HepG2 (cell line): ENCODE measurements at regions not wholly inside any gene's neighbourhood (a gene's known extent, or its start where the extent isn't known, plus 50 kb on each side); places are given as distances from the start of the nearest gene placed in this dataset.
A peak's percentile ranks its signal among the peaks of the same experiment; 100 is the strongest.

Experiments used
- CAMTA2 ChIP-seq: sonication (generic); formaldehyde crosslinking; IDR thresholded peaks from 2 replicates; pipeline ENCODE4 v1.4.0; 2020; ENCODE audit warnings: mild to moderate bottlenecking, missing genetic modification reagents, borderline replicate concordance
- CC2D1A ChIP-seq: sonication (generic); formaldehyde crosslinking; IDR thresholded peaks from 2 replicates; pipeline ENCODE4 v1.8.1; 2023; ENCODE audit warnings: mild to moderate bottlenecking, missing genetic modification reagents
- EEA1 ChIP-seq: sonication (generic); formaldehyde crosslinking; IDR thresholded peaks from 2 replicates; pipeline ENCODE4 v1.5.1; 2020; ENCODE audit warnings: mild to moderate bottlenecking, missing genetic modification reagents, borderline replicate concordance
- ELF1 ChIP-seq: sonication (generic); formaldehyde crosslinking; IDR thresholded peaks from 2 replicates; pipeline ENCODE4 v1.4.0; 2020; ENCODE audit warnings: missing genetic modification reagents
- FOSL1 ChIP-seq: sonication (generic); formaldehyde crosslinking; IDR thresholded peaks from 2 replicates; pipeline ENCODE4 v1.9.0; 2021; ENCODE audit warnings: missing genetic modification reagents, borderline replicate concordance
- FOXK2 ChIP-seq: fragments of 450-650 bp; IDR thresholded peaks from 2 replicates; pipeline ENCODE4 v1.6.1; 2016
- HNRNPK ChIP-seq: fragments of 200-400 bp; formaldehyde crosslinking; IDR thresholded peaks from 2 replicates; pipeline ENCODE4 v1.6.1; 2018; ENCODE audit warnings: low read length, low read depth, moderate library complexity, mild to moderate bottlenecking; ENCODE audit not compliant: poor library complexity, severe bottlenecking
- HNRNPL ChIP-seq: fragments of 200-400 bp; formaldehyde crosslinking; IDR thresholded peaks from 2 replicates; pipeline ENCODE4 v1.6.1; 2017; ENCODE audit warnings: mild to moderate bottlenecking, low read depth, low read length
- HNRNPUL1 ChIP-seq: fragments of 200-400 bp; formaldehyde crosslinking; IDR thresholded peaks from 2 replicates; pipeline ENCODE4 v1.6.1; 2017; ENCODE audit warnings: low read depth, mild to moderate bottlenecking, low read length, moderate library complexity
- MXD4 ChIP-seq: IDR thresholded peaks from 2 replicates; pipeline ENCODE4 v1.6.1; 2016; ENCODE audit warnings: mild to moderate bottlenecking, missing biosample characterization, missing genetic modification reagents
- NR2C2 ChIP-seq: sonication (generic); formaldehyde crosslinking; IDR thresholded peaks from 2 replicates; pipeline ENCODE4 v1.4.0; 2020; ENCODE audit warnings: missing genetic modification reagents, mild to moderate bottlenecking, moderate library complexity, borderline replicate concordance
- SKI ChIP-seq: fragments of 450-650 bp; IDR thresholded peaks from one replicate; pipeline ENCODE4 v1.6.1; 2018; ENCODE audit warnings: mild to moderate bottlenecking; ENCODE audit not compliant: partially characterized antibody
- SNRNP70 ChIP-seq: fragments of 200-400 bp; formaldehyde crosslinking; IDR thresholded peaks from 2 replicates; pipeline ENCODE4 v1.6.1; 2017; ENCODE audit warnings: mild to moderate bottlenecking, low read depth, low read length, moderate library complexity
- SRF ChIP-seq: IDR thresholded peaks from 2 replicates; pipeline ENCODE4 v1.6.1; 2011; ENCODE audit warnings: mild to moderate bottlenecking, low read depth, low read length, moderate library complexity
- ZNF747 ChIP-seq: sonication (generic); formaldehyde crosslinking; IDR thresholded peaks from 2 replicates; pipeline ENCODE4 v1.8.1; 2023; ENCODE audit warnings: missing genetic modification reagents, mild to moderate bottlenecking, borderline replicate concordance
- ZNF850 ChIP-seq: sonication (generic); formaldehyde crosslinking; conservative IDR thresholded peaks from 2 replicates; pipeline ENCODE4 v1.9.0; 2021; ENCODE audit warnings: mild to moderate bottlenecking, missing genetic modification reagents
- ZSCAN20 ChIP-seq: sonication (generic); formaldehyde crosslinking; IDR thresholded peaks from 2 replicates; pipeline ENCODE4 v1.4.0; 2020; ENCODE audit warnings: missing genetic modification reagents, mild to moderate bottlenecking, borderline replicate concordance
- ZSCAN31 ChIP-seq: sonication (generic); formaldehyde crosslinking; IDR thresholded peaks from 2 replicates; pipeline ENCODE4 v1.5.0; 2020; ENCODE audit warnings: low read depth, mild to moderate bottlenecking, missing genetic modification reagents
- TF ChIP-seq, protein P1 (sequence below): sonication (generic); formaldehyde crosslinking; IDR thresholded peaks from 2 replicates; pipeline ENCODE4 v1.4.0; 2020; ENCODE audit warnings: mild to moderate bottlenecking, missing genetic modification reagents
- TF ChIP-seq, protein P2 (sequence below): sonication (generic); formaldehyde crosslinking; IDR thresholded peaks from 2 replicates; pipeline ENCODE4 v1.9.0; 2022; ENCODE audit warnings: low read depth, missing genetic modification reagents
- TF ChIP-seq, protein P3 (sequence below): sonication (generic); formaldehyde crosslinking; IDR thresholded peaks from 2 replicates; pipeline ENCODE4 v1.8.0; 2022; ENCODE audit warnings: missing genetic modification reagents, mild to moderate bottlenecking, inconsistent platforms, borderline replicate concordance
- TF ChIP-seq, protein P4 (sequence below): IDR thresholded peaks from 2 replicates; pipeline ENCODE4 v1.6.1; 2016; ENCODE audit warnings: missing biosample characterization, missing genetic modification reagents, low read depth

DNA sequence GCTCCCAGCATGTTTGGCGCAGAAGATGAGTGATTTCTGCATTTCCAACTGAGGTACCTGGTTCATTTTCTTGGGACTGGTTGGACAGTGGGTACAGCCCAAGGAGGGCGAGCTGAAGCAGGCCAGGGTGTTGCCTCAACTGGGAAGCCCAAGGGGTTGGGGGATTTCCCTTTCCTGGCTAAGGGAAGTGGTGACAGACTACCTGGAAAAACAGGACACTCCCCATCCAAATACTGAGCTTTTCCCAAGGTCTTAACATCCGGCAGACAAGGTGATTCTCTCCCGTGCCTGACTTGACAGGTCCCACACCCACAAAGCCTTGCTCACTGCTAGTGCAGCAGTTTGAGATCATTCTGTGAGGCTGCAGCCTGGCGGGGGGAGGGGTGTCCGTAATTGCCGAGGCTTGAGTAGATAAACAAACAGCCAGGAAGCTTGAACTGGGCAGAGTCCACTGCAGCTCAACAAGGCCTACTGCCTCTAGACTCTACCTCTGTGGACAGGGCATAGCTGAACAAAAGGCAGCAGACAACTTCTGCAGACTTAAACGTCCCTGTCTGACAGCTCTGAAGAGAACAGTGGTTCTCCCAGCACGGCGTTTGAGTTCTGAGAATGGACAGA is 307.7 kb upstream of the ARSJ start (continued):
- TF ChIP-seq MXD4 (CRISPR knock-in tag) (no peak), HNRNPL (no peak), NR2C2 (CRISPR knock-in tag) (no peak), ZSCAN20 (CRISPR knock-in tag) (no peak), ZNF747 (CRISPR knock-in tag) (no peak), ZNF850 (CRISPR knock-in tag) (no peak), FOSL1 (CRISPR knock-in tag) (no peak), HNRNPUL1 (no peak), ELF1 (CRISPR knock-in tag) (no peak), ZSCAN31 (CRISPR knock-in tag) (no peak), CAMTA2 (CRISPR knock-in tag) (no peak), HNRNPK (no peak), CC2D1A (CRISPR knock-in tag) (no peak), SRF (no peak), SNRNP70 (no peak), EEA1 (CRISPR knock-in tag) (no peak), SKI (peak; percentile 44), FOXK2 (no peak)
- TF ChIP-seq, protein P1, sequence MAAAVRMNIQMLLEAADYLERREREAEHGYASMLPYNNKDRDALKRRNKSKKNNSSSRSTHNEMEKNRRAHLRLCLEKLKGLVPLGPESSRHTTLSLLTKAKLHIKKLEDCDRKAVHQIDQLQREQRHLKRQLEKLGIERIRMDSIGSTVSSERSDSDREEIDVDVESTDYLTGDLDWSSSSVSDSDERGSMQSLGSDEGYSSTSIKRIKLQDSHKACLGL (CRISPR knock-in tag), result no peak
- TF ChIP-seq, protein P2, sequence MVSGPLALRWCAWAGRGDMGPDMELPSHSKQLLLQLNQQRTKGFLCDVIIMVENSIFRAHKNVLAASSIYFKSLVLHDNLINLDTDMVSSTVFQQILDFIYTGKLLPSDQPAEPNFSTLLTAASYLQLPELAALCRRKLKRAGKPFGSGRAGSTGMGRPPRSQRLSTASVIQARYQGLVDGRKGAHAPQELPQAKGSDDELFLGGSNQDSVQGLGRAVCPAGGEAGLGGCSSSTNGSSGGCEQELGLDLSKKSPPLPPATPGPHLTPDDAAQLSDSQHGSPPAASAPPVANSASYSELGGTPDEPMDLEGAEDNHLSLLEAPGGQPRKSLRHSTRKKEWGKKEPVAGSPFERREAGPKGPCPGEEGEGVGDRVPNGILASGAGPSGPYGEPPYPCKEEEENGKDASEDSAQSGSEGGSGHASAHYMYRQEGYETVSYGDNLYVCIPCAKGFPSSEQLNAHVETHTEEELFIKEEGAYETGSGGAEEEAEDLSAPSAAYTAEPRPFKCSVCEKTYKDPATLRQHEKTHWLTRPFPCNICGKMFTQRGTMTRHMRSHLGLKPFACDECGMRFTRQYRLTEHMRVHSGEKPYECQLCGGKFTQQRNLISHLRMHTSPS (CRISPR knock-in tag), result no peak
- TF ChIP-seq, protein P3, sequence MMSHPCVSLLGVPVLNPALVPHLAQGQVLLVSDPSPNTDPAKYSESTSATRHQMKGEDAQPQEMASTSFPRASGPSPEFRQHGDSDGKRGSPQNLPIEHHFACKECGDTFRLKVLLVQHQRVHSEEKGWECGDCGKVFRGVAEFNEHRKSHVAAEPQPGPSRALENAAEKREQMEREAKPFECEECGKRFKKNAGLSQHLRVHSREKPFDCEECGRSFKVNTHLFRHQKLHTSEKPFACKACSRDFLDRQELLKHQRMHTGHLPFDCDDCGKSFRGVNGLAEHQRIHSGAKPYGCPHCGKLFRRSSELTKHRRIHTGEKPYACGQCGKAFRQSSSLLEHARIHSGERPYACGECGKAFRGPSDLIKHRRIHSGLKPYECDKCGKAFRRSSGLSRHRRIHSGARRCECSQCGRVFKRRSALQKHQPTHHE (CRISPR knock-in tag), result no peak
- TF ChIP-seq, protein P4, sequence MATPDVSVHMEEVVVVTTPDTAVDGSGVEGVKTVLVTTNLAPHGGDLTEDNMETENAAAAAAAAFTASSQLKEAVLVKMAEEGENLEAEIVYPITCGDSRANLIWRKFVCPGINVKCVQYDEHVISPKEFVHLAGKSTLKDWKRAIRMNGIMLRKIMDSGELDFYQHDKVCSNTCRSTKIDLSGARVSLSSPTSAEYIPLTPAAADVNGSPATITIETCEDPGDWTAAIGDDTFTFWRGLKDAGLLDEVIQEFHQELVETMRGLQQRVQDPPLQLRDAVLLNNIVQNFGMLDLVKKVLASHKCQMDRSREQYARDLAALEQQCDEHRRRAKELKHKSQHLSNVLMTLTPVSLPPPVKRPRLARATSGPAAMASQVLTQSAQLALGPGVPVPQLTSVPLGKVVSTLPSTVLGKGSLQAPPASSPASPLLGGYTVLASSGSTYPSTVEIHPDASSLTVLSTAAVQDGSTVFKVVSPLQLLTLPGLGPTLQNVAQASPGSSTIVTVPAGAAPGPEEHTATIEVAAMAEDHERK, result no peak
